ENCODE measurements at regions not wholly inside any gene's neighbourhood (a gene's known extent, or its start where the extent isn't known, plus 50 kb on each side); places are given as distances from the start of the nearest gene placed in this dataset.

- in situ Hi-C loops (cut with MboI; ENCODE audit: low pct_unique_long_range_greater_than_20kb, low sequenced_read_pairs, unreplicated experiment): no loop called here
- no peak for TF ChIP-seq CTCF (IDR thresholded peaks at IDR 0.05; ENCODE audit: extremely low read depth, insufficient read depth, missing control alignments)
- DNase-seq (ENCODE audit: low spot score): no peak
Observed at GRCh38 chr3:24595796-24596195, 101.1 kb upstream of the THRB start.

GRCh38 chr3:24596626-24597025, 102.0 kb upstream of the THRB start:
- DNase-seq (ENCODE audit: low spot score): no peak
- in situ Hi-C loops (cut with MboI; ENCODE audit: low pct_unique_long_range_greater_than_20kb, low sequenced_read_pairs, unreplicated experiment): no loop called here
- TF ChIP-seq CTCF (IDR thresholded peaks at IDR 0.05; ENCODE audit: extremely low read depth, insufficient read depth, missing control alignments): no peak

- TF ChIP-seq CTCF (IDR thresholded peaks at IDR 0.05; ENCODE audit: extremely low read depth, insufficient read depth, missing control alignments): no peak
- DNase-seq (ENCODE audit: low spot score): no peak
- in situ Hi-C loops (cut with MboI; ENCODE audit: low pct_unique_long_range_greater_than_20kb, low sequenced_read_pairs, unreplicated experiment): no loop called here
Observed at GRCh38 chr3:24598695-24599470, 104.2 kb upstream of the THRB start.

- no peak for TF ChIP-seq CTCF (IDR thresholded peaks at IDR 0.05; ENCODE audit: extremely low read depth, insufficient read depth, missing control alignments)
- in situ Hi-C loops (cut with MboI; ENCODE audit: low pct_unique_long_range_greater_than_20kb, low sequenced_read_pairs, unreplicated experiment): no loop called here
- DNase-seq (ENCODE audit: low spot score): no peak
Observed at GRCh38 chr3:24601066-24601939, 106.7 kb upstream of the THRB start.

GRCh38 chr3:24604215-24604614, 109.6 kb upstream of the THRB start:
- in situ Hi-C loops (cut with MboI; ENCODE audit: low pct_unique_long_range_greater_than_20kb, low sequenced_read_pairs, unreplicated experiment): no loop called here
- no peak for TF ChIP-seq CTCF (IDR thresholded peaks at IDR 0.05; ENCODE audit: extremely low read depth, insufficient read depth, missing control alignments)
- DNase-seq (ENCODE audit: low spot score): no peak

GRCh38 chr3:24605511-24606028, 110.9 kb upstream of the THRB start:
- TF ChIP-seq CTCF (IDR thresholded peaks at IDR 0.05; ENCODE audit: extremely low read depth, insufficient read depth, missing control alignments): no peak
- no peak for DNase-seq (ENCODE audit: low spot score)
- in situ Hi-C loops (cut with MboI; ENCODE audit: low pct_unique_long_range_greater_than_20kb, low sequenced_read_pairs, unreplicated experiment): no loop called here

All from GM13977 (cell line).